ENCODE measurements at regions not wholly inside any gene's neighbourhood (a gene's known extent, or its start where the extent isn't known, plus 50 kb on each side); places are given as distances from the start of the nearest gene placed in this dataset.

DNA sequence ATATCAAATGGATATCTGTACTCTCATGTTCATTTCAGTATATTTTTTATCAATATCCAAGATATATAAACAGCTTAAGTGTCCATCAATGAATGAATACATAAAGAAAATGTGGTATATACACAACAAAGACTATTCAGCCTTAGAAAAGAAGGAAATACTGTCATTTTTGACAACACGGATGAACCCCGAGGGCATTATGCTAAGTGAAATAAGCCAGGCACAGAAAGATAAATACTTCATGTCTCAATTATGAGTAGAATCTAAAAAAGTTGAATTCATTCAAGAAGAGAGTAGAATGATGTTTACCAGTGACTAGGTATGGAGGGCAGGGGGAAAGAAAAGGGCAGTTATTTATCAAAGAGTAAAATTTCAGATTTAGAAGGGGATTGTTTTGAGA lies 949.8 kb upstream of the TYRP1 start:
- DNase-seq (ENCODE audit: low spot score in 2 of 2) (no peak), ATAC-seq (no peak)
- H3K36me3 Mint-ChIP-seq = no peaks in the 10 kb centered on the region
- no peaks in the 10 kb centered on the region for H3K4me1 Mint-ChIP-seq
- H3K4me3 Mint-ChIP-seq = no peak overlapping the region
- no peak overlapping the region for H3K27ac Mint-ChIP-seq
- H3K9me3 Mint-ChIP-seq = peaks cover 23% of the 10 kb centered on the region

DNA sequence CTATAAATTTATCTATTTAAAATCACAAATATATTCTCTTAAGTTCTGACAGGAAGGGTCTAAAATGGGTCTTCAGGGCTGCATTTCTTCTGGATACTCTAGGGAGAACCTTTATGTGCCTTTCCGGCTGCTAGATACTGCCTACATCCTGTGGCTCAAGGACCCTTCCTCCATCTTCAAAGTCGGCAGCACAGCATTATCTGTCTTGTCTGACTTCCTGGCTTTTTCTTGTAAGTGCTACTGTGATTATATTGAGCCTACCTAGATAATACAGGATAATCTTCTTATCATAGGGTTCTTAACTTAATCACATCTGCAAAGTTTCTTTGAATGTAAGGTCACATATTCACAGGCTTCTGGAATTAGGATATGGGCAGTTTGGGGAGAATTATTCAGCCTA lies 943.8 kb upstream of the TYRP1 start:
- no peaks in the 10 kb centered on the region for H3K36me3 Mint-ChIP-seq
- H3K4me1 Mint-ChIP-seq = no peaks in the 10 kb centered on the region
- no peak for ATAC-seq
- H3K4me3 Mint-ChIP-seq = no peak overlapping the region
- H3K9me3 Mint-ChIP-seq = peaks cover 26% of the 10 kb centered on the region
- no peak for DNase-seq (ENCODE audit: low spot score in 2 of 2)
- no peak overlapping the region for H3K27ac Mint-ChIP-seq

- Mint-ChIP-seq H3K36me3 (no peaks in the 10 kb centered on the region), H3K4me3 (no peak overlapping the region), H3K4me1 (no peaks in the 10 kb centered on the region), H3K27ac (no peak overlapping the region), H3K9me3 (peaks cover 20% of the 10 kb centered on the region)
- DNase-seq (ENCODE audit: low spot score in 2 of 2) (no peak), ATAC-seq (no peak)
Observed at GRCh38 chr9:11755951-11756350, 937.2 kb upstream of the TYRP1 start.

DNA sequence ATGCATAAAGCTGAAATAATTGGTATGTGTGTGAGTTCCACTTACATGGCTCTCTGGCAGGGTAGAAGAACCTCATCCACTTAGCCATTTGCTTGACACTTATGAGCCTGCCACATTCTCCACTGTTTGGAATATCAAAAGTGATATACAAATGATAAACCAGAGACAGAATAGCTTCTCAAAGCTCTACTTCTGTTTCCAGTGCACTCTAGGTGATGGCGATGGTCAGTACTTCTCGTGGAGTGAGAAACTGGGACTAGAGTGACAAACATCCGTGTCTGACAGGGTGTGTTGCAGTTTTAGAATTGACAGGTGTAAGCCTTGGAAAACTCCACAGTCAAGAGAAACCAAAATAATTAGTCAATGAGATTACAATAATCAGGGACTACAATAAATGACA lies 935.8 kb upstream of the TYRP1 start:
- H3K4me1 Mint-ChIP-seq = no peaks in the 10 kb centered on the region
- no peak overlapping the region for H3K4me3 Mint-ChIP-seq
- H3K27ac Mint-ChIP-seq = no peak overlapping the region
- peaks cover 18% of the 10 kb centered on the region for H3K9me3 Mint-ChIP-seq
- ATAC-seq (no peak), DNase-seq (ENCODE audit: low spot score in 2 of 2) (no peak)
- H3K36me3 Mint-ChIP-seq = no peaks in the 10 kb centered on the region

DNA sequence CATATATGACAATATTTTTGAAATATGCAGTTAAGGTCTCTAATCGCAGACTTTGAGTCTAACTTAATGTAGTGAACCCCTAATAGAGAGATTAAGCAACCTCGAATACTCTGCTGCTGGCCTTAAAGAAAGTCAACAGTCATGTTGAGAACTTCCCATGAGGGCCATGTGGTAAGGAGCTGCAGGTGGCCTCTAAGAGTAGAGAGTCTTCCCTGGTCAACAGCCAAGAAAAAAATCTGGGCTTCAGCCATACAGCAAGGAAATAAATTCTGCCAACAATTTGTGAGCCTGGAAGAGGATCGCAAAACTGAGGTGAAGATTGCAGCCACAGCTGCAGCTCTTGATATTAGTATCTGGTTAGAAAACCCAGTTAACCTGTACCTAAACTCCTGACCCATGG lies 935.2 kb upstream of the TYRP1 start:
- Mint-ChIP-seq H3K9me3 (peaks cover 18% of the 10 kb centered on the region), H3K4me3 (no peak overlapping the region), H3K36me3 (no peaks in the 10 kb centered on the region), H3K4me1 (no peaks in the 10 kb centered on the region), H3K27ac (no peak overlapping the region)
- ATAC-seq (no peak), DNase-seq (ENCODE audit: low spot score in 2 of 2) (no peak)

DNA sequence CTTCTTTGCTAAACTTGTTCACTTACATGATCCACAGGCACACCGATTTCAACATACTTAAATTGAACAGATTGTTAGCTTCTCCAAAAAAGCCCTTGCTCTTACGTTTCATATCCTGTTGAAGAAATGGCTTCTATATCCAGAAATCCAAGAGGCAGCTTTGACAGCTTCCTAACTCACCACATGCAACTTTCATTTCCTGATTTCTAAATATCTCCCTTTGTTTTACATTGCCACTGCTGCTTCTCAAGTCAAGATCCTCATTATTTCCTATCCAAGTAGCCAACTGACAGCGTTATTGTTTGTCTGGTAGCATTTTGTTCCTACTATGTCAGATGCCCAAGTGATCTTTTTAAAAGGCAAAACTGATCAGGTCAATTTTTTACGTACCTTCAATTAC lies 913.2 kb upstream of the TYRP1 start:
- no peak for DNase-seq (ENCODE audit: low spot score in 2 of 2)
- H3K9me3 Mint-ChIP-seq = peaks cover 24% of the 10 kb centered on the region
- H3K36me3 Mint-ChIP-seq = no peaks in the 10 kb centered on the region
- H3K27ac Mint-ChIP-seq = no peak overlapping the region
- no peaks in the 10 kb centered on the region for H3K4me1 Mint-ChIP-seq
- no peak overlapping the region for H3K4me3 Mint-ChIP-seq
- no peak for ATAC-seq

DNA sequence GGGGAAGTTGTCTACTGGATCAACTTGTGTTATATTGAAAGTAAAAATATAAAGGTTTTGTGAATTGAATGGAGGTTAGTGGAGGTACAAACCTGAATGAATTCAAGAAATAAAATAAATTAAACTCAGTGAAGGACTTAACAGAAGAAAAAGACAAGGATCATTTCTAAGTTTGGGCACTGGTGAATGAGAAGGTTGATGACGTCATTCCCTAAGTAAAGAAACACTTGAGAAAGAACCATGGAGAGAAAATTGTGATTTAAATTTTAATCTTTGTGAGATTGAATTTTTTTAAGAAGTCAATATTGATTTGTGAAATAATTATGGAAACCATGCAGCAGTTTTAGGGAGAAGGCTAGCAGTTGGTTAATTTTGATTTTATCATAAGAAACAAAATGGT lies 900.3 kb upstream of the TYRP1 start:
- Mint-ChIP-seq H3K9me3 (peaks cover 18% of the 10 kb centered on the region), H3K27ac (no peak overlapping the region), H3K36me3 (no peaks in the 10 kb centered on the region), H3K4me3 (no peak overlapping the region), H3K4me1 (no peaks in the 10 kb centered on the region)
- no peak for DNase-seq (ENCODE audit: low spot score in 2 of 2)
- no peak for ATAC-seq

- Mint-ChIP-seq H3K4me1 (no peaks in the 10 kb centered on the region), H3K4me3 (no peak overlapping the region), H3K9me3 (peaks cover 15% of the 10 kb centered on the region), H3K27ac (no peak overlapping the region), H3K36me3 (no peaks in the 10 kb centered on the region)
- DNase-seq (ENCODE audit: low spot score in 2 of 2) (no peak), ATAC-seq (no peak)
Observed at GRCh38 chr9:11794984-11795383, 898.2 kb upstream of the TYRP1 start.

GRCh38 chr9:11805969-11806368 lies 887.2 kb upstream of the TYRP1 start:
- Mint-ChIP-seq H3K9me3 (peaks cover 21% of the 10 kb centered on the region), H3K27ac (no peak overlapping the region), H3K4me3 (no peak overlapping the region), H3K36me3 (no peaks in the 10 kb centered on the region), H3K4me1 (no peaks in the 10 kb centered on the region)
- no peak for ATAC-seq
- DNase-seq (ENCODE audit: low spot score in 2 of 2) = no peak

- ATAC-seq = no peak
Observed at GRCh38 chr9:11821306-11821975, 871.7 kb upstream of the TYRP1 start.

DNA sequence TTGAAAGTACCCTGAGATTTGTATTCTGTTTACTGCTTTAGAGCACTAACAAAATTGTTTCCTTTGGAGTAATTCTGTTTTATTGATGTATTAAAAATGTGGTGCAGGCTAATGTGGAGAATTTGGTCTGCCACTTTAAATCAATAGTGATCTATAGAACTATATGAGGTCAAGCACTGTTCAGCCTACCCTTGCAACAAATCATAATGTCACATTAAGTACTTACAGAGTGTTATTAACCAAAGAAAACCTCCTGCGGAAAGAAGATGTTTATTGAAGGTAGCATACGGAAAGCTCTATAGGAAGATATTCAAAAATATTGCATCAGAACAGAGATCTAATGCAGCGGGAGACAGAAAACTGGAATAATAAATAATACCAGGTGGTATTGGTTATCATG lies 865.0 kb upstream of the TYRP1 start:
- Mint-ChIP-seq H3K4me3 (no peak overlapping the region), H3K36me3 (no peaks in the 10 kb centered on the region), H3K4me1 (no peaks in the 10 kb centered on the region), H3K27ac (no peak overlapping the region), H3K9me3 (peaks cover 18% of the 10 kb centered on the region)
- DNase-seq (ENCODE audit: low spot score in 2 of 2) (no peak), ATAC-seq (no peak)

More at GRCh38 chr9:11821306-11821975, 871.7 kb upstream of the TYRP1 start:
- DNase-seq (ENCODE audit: low spot score in 2 of 2) = no peak
- no peaks in the 10 kb centered on the region for H3K36me3 Mint-ChIP-seq
- H3K4me3 Mint-ChIP-seq = no peak overlapping the region
- H3K9me3 Mint-ChIP-seq = peaks cover 4% of the 10 kb centered on the region
- no peak overlapping the region for H3K27ac Mint-ChIP-seq
- no peaks in the 10 kb centered on the region for H3K4me1 Mint-ChIP-seq

DNA sequence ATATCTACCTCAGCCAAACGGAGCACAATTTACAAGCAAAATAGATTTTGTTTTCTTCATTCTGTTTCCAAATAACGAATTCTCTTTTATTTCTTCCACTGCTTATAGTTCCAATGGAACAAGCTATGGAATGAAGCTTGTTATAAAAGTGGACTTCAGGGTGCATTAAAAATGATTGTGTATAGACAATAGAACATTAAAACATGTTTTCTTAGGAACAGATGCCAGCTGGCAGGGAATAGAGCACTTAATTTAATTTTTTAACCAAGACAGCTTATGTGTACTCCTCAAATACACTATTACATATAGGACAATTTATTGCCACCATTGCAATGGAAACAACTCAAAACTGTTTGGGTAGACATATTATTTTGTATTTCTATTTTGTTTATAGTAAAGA lies 860.1 kb upstream of the TYRP1 start:
- Mint-ChIP-seq H3K36me3 (no peaks in the 10 kb centered on the region), H3K27ac (no peak overlapping the region), H3K4me1 (no peaks in the 10 kb centered on the region), H3K4me3 (no peak overlapping the region), H3K9me3 (peaks cover 17% of the 10 kb centered on the region)
- DNase-seq (ENCODE audit: low spot score in 2 of 2) (no peak), ATAC-seq (no peak)

DNA sequence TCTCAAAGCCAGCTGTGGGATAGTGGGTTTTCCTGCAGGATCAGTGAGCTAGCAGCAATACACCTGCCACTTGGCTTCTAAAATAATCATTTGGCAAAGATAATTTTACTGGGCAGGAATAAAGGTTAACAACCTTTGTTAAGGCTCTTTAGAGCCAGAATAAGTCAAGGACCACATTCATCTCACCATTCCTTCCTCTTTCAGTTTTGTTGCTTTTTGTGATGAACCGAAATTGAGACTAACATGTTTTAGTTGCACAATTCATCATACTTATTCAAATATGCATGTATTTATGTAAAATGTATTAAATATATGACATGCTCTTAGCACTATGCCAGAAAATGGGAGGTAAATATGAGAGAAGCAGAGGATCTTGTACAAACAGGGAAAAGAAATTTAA lies 824.4 kb upstream of the TYRP1 start:
- Mint-ChIP-seq H3K9me3 (peaks cover 11% of the 10 kb centered on the region), H3K4me1 (no peaks in the 10 kb centered on the region), H3K36me3 (no peaks in the 10 kb centered on the region), H3K4me3 (no peak overlapping the region), H3K27ac (no peak overlapping the region)
- DNase-seq (ENCODE audit: low spot score in 2 of 2) = no peak
- ATAC-seq = no peak

DNA sequence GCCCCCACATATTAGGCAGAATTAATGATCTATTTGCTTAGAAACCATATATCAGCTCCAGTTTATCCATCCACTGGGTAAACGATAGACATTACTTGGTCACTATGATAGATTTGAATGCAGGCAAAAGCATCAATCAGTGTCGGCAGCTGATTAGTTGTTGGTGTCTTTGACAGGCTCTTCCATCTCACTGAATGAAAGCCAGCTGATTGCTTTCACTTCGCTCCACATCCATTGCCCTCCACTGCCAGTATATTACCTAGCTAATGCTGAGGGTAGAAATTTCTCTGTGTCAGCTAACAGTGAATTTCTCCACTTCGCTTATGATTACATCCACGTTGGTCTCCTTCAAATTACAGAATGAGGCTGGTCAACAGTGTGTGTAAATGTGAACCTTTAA lies 821.3 kb upstream of the TYRP1 start:
- no peak for DNase-seq (ENCODE audit: low spot score in 2 of 2)
- no peaks in the 10 kb centered on the region for H3K36me3 Mint-ChIP-seq
- H3K27ac Mint-ChIP-seq = no peak overlapping the region
- no peak overlapping the region for H3K4me3 Mint-ChIP-seq
- no peak for ATAC-seq
- no peaks in the 10 kb centered on the region for H3K4me1 Mint-ChIP-seq
- H3K9me3 Mint-ChIP-seq = peaks cover 11% of the 10 kb centered on the region

DNA sequence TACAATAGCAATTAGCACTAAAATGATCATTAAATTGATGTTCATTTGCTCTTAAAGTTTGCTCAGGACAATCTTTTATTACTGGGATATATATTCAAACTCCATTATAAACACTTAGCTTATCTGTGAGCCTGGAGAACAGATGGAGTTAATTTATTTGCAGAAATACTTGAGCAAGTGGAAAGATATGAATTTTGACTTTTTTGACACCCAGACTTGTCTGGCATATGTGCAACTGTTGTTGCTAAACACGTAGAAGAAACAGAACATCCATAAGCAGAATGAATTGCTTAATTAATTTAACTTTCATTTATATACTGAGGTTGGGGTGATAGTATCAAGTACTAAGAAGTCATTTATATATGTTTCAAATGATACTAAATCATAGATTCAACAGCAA lies 820.7 kb upstream of the TYRP1 start:
- no peak overlapping the region for H3K27ac Mint-ChIP-seq
- ATAC-seq (no peak), DNase-seq (ENCODE audit: low spot score in 2 of 2) (no peak)
- H3K36me3 Mint-ChIP-seq = no peaks in the 10 kb centered on the region
- H3K9me3 Mint-ChIP-seq = peaks cover 11% of the 10 kb centered on the region
- H3K4me3 Mint-ChIP-seq = no peak overlapping the region
- H3K4me1 Mint-ChIP-seq = no peaks in the 10 kb centered on the region

DNA sequence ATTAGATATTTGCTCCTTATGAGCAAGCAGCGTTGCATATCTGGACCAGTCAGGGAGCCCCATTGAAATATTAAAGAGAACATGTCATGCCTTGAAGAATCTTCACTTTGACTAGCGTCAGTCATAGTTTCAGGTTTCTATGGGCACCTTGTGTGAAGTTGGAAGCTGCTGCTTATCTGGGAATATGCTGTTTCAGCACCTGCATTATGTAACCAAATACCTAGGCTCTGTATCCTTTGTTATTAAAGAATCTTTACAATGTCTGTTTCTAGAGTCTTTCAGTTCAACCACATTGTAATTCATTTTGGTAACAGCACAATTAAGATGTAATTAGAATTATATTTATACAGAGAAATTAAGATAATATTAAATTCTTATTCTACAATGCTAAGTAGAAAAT lies 818.8 kb upstream of the TYRP1 start:
- Mint-ChIP-seq H3K36me3 (no peaks in the 10 kb centered on the region), H3K9me3 (peaks cover 9% of the 10 kb centered on the region), H3K4me3 (no peak overlapping the region), H3K27ac (no peak overlapping the region), H3K4me1 (no peaks in the 10 kb centered on the region)
- DNase-seq (ENCODE audit: low spot score in 2 of 2) (no peak), ATAC-seq (no peak)

DNA sequence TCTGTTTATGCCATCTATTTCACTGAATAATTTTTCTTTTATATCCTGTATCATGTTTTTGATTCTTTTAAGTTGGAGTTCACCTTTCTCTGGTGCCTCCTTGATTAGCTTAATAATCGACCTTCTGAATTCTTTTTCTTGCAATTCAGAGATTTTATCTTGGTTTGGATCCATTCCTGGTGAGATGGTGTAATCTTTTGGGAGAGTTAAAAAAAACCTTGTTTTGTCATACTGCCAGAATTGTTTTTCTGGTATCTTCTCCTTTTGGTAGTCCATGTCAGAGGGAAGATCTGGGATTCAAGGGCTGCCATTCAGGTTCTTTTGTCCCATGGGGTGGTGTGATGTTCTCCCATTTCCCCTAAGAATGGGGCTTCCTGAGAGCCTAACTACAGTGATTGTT lies 800.8 kb upstream of the TYRP1 start:
- Mint-ChIP-seq H3K36me3 (no peaks in the 10 kb centered on the region), H3K4me1 (no peaks in the 10 kb centered on the region), H3K9me3 (peaks cover 29% of the 10 kb centered on the region), H3K27ac (no peak overlapping the region), H3K4me3 (no peak overlapping the region)
- ATAC-seq (no peak), DNase-seq (ENCODE audit: low spot score in 2 of 2) (no peak)
